Duodenal mucosa (tissue), 2 donors: ENCODE measurements at regions not wholly inside any gene's neighbourhood (a gene's known extent, or its start where the extent isn't known, plus 50 kb on each side); places are given as distances from the start of the nearest gene placed in this dataset.

Source experiments
- H3K27ac ChIP-seq: one replicate; pipeline ENCODE4 v1.7.0; 2013; ENCODE audit warnings: low read depth, low read length
- H3K27me3 ChIP-seq, 2 donors: one replicate each; pipeline ENCODE4 v1.7.0; 2013; ENCODE audit warnings: low read length in 2 of 2, control low read depth in 1 of 2; ENCODE audit not compliant: insufficient read depth in 2 of 2, control insufficient read depth in 1 of 2
- H3K36me3 ChIP-seq, 2 donors: one replicate each; pipeline ENCODE4 v1.7.0; 2013; ENCODE audit warnings: low read length in 2 of 2, control low read depth in 1 of 2; ENCODE audit not compliant: insufficient read depth in 2 of 2, control insufficient read depth in 1 of 2
- H3K4me1 ChIP-seq, 2 donors: one replicate each; pipeline ENCODE4 v1.7.0; 2013; ENCODE audit warnings: low read length in 2 of 2, control low read depth in 1 of 2; ENCODE audit not compliant: insufficient read depth in 2 of 2, control insufficient read depth in 1 of 2
- H3K4me3 ChIP-seq, 2 donors: one replicate each; pipeline ENCODE4 v1.7.0; 2013; ENCODE audit warnings: low read length in 2 of 2, low read depth in 1 of 2
- H3K9ac ChIP-seq, 2 donors: one replicate each; pipeline ENCODE4 v1.7.0; 2013; ENCODE audit warnings: low read length in 2 of 2, low read depth in 1 of 2
- H3K9me3 ChIP-seq, 2 donors: one replicate each; pipeline ENCODE4 v1.7.0; 2013; ENCODE audit warnings: low read length in 2 of 2, control low read depth in 1 of 2; ENCODE audit not compliant: control insufficient read depth in 1 of 2

- H3K4me1 ChIP-seq, result no peaks in the 10 kb centered on the region
- H3K27ac ChIP-seq, result no peak overlapping the region
- no peaks in the 10 kb centered on the region for H3K9me3 ChIP-seq
- no peaks in the 10 kb centered on the region for H3K27me3 ChIP-seq
- H3K4me3 ChIP-seq, result no peak overlapping the region
- H3K36me3 ChIP-seq, result no peaks in the 10 kb centered on the region
- H3K9ac ChIP-seq, result no peak overlapping the region
Observed at GRCh38 chr9:22342491-22343217, 104.0 kb upstream of the DMRTA1 start.

GRCh38 chr9:22343218-22343611 lies 103.4 kb upstream of the DMRTA1 start:
- Histone ChIP-seq H3K27me3 (no peaks in the 10 kb centered on the region), H3K36me3 (no peaks in the 10 kb centered on the region), H3K4me1 (no peaks in the 10 kb centered on the region), H3K4me3 (no peak overlapping the region), H3K27ac (no peak overlapping the region), H3K9me3 (no peaks in the 10 kb centered on the region), H3K9ac (no peak overlapping the region)

DNA sequence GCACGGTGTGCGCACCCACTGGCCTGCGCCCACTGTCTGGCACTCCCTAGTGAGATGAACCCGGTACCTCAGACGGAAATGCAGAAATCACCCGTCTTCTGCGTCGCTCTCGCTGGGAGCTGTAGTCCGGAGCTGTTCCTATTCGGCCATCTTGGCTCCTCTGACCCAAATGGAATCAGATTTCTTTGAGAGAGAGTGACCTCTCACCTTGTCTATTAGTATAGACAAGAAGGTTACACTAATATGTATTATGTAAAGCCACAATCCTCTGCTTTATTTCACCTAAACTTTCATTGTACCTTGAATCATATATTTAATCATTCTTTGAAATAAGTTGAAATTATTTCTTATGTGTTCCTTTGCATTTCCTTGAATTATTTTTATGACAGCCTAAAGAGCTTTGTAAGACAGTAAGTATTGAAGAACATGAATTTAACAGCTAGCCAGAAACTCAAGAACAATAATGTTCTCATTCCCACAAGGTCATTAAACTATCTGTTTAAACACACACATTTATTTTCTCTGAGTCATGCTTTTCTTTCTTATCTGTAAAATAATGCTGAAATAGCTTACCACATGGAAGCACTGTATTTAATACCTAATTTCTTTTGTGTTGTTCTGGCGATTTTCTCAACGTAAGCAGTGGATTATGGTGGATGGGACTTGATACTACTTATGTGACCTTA lies 91.8 kb upstream of the DMRTA1 start:
- no peaks in the 10 kb centered on the region for H3K36me3 ChIP-seq
- no peaks in the 10 kb centered on the region for H3K4me1 ChIP-seq
- H3K4me3 ChIP-seq, result no peak overlapping the region
- peaks cover 0 to 4% of the 10 kb centered on the region in 2 donors for H3K9me3 ChIP-seq
- no peak overlapping the region for H3K9ac ChIP-seq
- no peak overlapping the region for H3K27ac ChIP-seq
- no peaks in the 10 kb centered on the region for H3K27me3 ChIP-seq

- Histone ChIP-seq H3K27me3 (no peaks in the 10 kb centered on the region), H3K9me3 (peaks cover 0 to 4% of the 10 kb centered on the region in 2 donors), H3K9ac (no peak overlapping the region), H3K4me3 (no peak overlapping the region), H3K27ac (no peak overlapping the region), H3K4me1 (no peaks in the 10 kb centered on the region), H3K36me3 (no peaks in the 10 kb centered on the region)
Observed at GRCh38 chr9:22356985-22357384, 89.6 kb upstream of the DMRTA1 start.

- H3K27me3 ChIP-seq, result no peaks in the 10 kb centered on the region
Observed at GRCh38 chr9:22363421-22363887, 83.2 kb upstream of the DMRTA1 start.

GRCh38 chr9:22373636-22374035 lies 73.0 kb upstream of the DMRTA1 start:
- no peaks in the 10 kb centered on the region for H3K9me3 ChIP-seq
- H3K27me3 ChIP-seq, result peaks cover 0 to 4% of the 10 kb centered on the region in 2 donors
- H3K9ac ChIP-seq, result no peak overlapping the region
- no peaks in the 10 kb centered on the region for H3K36me3 ChIP-seq
- H3K27ac ChIP-seq, result no peak overlapping the region
- H3K4me3 ChIP-seq, result no peak overlapping the region
- no peaks in the 10 kb centered on the region for H3K4me1 ChIP-seq

More at GRCh38 chr9:22363421-22363887, 83.2 kb upstream of the DMRTA1 start:
- H3K27ac ChIP-seq, result no peak overlapping the region
- no peaks in the 10 kb centered on the region for H3K36me3 ChIP-seq
- no peaks in the 10 kb centered on the region for H3K9me3 ChIP-seq
- H3K4me3 ChIP-seq, result no peak overlapping the region
- H3K9ac ChIP-seq, result no peak overlapping the region
- no peaks in the 10 kb centered on the region for H3K4me1 ChIP-seq

DNA sequence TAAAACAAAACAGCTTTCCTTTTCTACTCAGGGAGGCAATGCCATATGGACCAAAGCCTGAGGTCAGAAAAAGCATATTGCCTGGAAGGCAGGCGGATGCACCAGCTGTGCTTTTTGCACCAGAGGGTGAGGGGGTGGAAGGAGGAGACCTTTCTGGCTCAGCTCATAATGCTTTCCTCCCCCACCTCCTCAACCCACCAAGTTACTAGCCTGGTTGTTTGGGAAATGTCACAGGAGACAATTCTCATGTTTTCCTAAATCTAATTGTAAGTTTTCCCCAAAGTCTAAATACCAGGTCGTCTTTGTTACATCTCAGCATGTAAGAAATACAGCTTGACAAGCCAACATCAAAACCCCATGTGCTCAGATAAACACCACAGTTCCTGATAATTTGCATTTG lies 72.6 kb upstream of the DMRTA1 start:
- no peaks in the 10 kb centered on the region for H3K36me3 ChIP-seq
- H3K27me3 ChIP-seq, result peaks cover 0 to 4% of the 10 kb centered on the region in 2 donors
- no peaks in the 10 kb centered on the region for H3K9me3 ChIP-seq
- no peak overlapping the region for H3K9ac ChIP-seq
- no peak overlapping the region for H3K4me3 ChIP-seq
- no peaks in the 10 kb centered on the region for H3K4me1 ChIP-seq
- no peak overlapping the region for H3K27ac ChIP-seq

DNA sequence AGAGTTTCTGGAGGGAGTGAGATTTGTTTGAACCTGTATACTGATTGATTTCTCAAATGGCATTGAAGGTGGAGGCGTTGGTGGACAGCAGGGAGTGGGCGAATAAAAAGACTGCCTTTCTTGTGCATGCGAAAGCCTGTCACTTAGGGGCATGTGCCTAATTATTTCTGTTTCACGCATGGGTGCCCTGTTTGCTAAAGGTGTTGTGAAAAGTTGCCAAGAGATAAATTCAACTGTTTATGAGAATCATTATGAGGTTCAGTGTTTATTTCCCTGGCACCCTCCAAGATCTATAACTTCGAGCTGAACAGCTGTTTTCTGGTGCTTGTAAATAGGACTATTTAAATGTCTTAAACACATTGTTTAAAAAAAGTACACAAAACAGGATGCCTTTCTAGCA lies 67.4 kb upstream of the DMRTA1 start:
- H3K9ac ChIP-seq, result no peak overlapping the region
- H3K4me1 ChIP-seq, result no peaks in the 10 kb centered on the region
- no peak overlapping the region for H3K4me3 ChIP-seq
- no peaks in the 10 kb centered on the region for H3K36me3 ChIP-seq
- H3K27me3 ChIP-seq, result peaks cover 0 to 4% of the 10 kb centered on the region in 2 donors
- H3K27ac ChIP-seq, result no peak overlapping the region
- H3K9me3 ChIP-seq, result no peaks in the 10 kb centered on the region

DNA sequence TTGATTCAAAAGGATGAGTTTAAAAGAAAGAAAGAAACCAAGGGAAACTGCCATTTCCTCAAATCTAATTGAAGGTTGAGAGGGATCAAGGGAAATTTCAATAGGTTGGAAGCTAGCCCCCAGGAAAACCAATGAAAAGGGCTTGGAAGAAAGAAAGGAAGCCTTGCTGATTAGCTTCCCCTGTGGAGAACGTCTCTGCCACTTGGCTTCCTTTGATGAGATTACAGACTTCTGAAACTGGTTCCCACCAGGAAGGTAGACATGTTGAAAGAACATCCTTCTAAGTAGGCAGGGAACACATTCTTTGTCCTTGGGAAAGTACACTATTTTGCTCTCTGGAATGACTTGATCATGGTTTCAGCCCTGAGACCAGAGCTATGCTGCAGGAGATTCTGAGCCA lies 65.5 kb upstream of the DMRTA1 start:
- Histone ChIP-seq H3K27me3 (peaks cover 0 to under 1% of the 10 kb centered on the region in 2 donors), H3K4me3 (no peak overlapping the region), H3K9ac (no peak overlapping the region), H3K4me1 (no peaks in the 10 kb centered on the region), H3K27ac (no peak overlapping the region), H3K9me3 (no peaks in the 10 kb centered on the region), H3K36me3 (no peaks in the 10 kb centered on the region)

DNA sequence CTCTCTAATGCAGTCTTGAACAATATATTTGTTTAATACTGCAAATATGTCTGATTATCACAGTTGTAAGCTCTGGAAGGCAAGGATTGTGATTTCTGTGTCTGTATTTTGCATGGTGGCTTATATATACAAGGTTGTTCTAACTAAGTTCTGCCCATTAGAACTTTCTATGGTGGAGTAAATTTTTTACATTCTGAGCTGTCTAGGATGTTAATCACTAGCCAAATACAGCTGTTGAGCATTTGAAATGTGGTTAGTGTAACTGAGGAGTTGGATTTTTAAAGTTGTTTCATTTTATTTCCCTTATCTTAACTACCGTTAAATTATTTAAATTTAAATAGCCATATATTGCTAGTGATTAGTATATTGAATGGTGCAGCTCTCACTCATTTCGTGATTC lies 64.3 kb upstream of the DMRTA1 start:
- Histone ChIP-seq H3K9ac (no peak overlapping the region), H3K27ac (no peak overlapping the region), H3K9me3 (no peaks in the 10 kb centered on the region), H3K4me3 (no peak overlapping the region), H3K4me1 (no peaks in the 10 kb centered on the region), H3K36me3 (no peaks in the 10 kb centered on the region), H3K27me3 (no peaks in the 10 kb centered on the region)
